Esophagus squamous epithelium (tissue), 5 donors: ENCODE measurements at regions not wholly inside any gene's neighbourhood (a gene's known extent, or its start where the extent isn't known, plus 50 kb on each side); places are given as distances from the start of the nearest gene placed in this dataset.

Experiments used
- DNase-seq: peaks from one replicate; lab custom pipeline; 2025; lab: John Stamatoyannopoulos, UW
- H3K27ac ChIP-seq, 4 donors: fragments of 200-600 bp; sonication (generic); one replicate each; pipeline ENCODE4 v1.5.1; 2016 to 2019; ENCODE audit warnings: mild to moderate bottlenecking in 1 of 4
- H3K27me3 ChIP-seq, 4 donors: fragments of 200-600 bp; sonication (generic); 1 replicate in 3 of 4; 2 replicates in 1 of 4; pipeline versions ENCODE4 v1.5.1 to v1.6.0; 2017 to 2021; ENCODE audit warnings: antibody characterized with exemption in 1 of 4
- H3K36me3 ChIP-seq, 3 donors: fragments of 200-600 bp; sonication (generic); one replicate each; pipeline ENCODE4 v1.5.1; 2016 to 2019
- H3K4me1 ChIP-seq, 3 donors: fragments of 200-600 bp; sonication (generic); one replicate each; pipeline ENCODE4 v1.5.1; 2017 to 2019
- H3K4me3 ChIP-seq, 4 donors: fragments of 200-600 bp; sonication (generic); 1 replicate in 3 of 4; 2 replicates in 1 of 4; pipeline ENCODE4 v1.5.1; 2016 to 2019; ENCODE audit warnings: mild to moderate bottlenecking in 2 of 4, moderate library complexity in 1 of 4
- H3K9me3 ChIP-seq, 3 donors: fragments of 200-600 bp; sonication (generic); one replicate each; pipeline ENCODE4 v1.5.1; 2016 to 2019
- POLR2A ChIP-seq, 4 donors: fragments of 450-650 bp; IDR thresholded peaks; one replicate each; pipeline ENCODE4 v1.6.1; 2017; ENCODE audit warnings: antibody characterized with exemption in 4 of 4, mild to moderate bottlenecking in 4 of 4, moderate library complexity in 3 of 4
- WGBS, 2 donors: methylation state at CpG; one replicate each; pipeline ENCODE4 v1.1.5; 2018; 5-methylcytosine and 5-hydroxymethylcytosine counted together
- intact Hi-C: fragments of 100-400 bp; cut with DNase I; formaldehyde crosslinking; loops from one replicate; pipeline ENCODE4 v1.15.0; 2022
- TF ChIP-seq, protein P1 (sequence below), 6 experiments: fragments of 450-650 bp in 4 of 6; fragments of 200-600 bp in 2 of 6; sonication (generic) in 2 of 6; IDR thresholded peaks; one replicate each; pipeline ENCODE4 v1.5.1; 2016 to 2019; ENCODE audit warnings: antibody characterized with exemption in 6 of 6, mild to moderate bottlenecking in 4 of 6, moderate library complexity in 4 of 6
- donor health status: DM: yes; HTN: yes; CAD: no.

- no peak for DNase-seq
- Histone ChIP-seq H3K27ac (no peak overlapping the region), H3K27me3 (peaks cover 0 to 52% (median 3%) of the 10 kb centered on the region in 4 donors), H3K36me3 (no peaks in the 10 kb centered on the region), H3K9me3 (no peaks in the 10 kb centered on the region), H3K4me1 (peaks cover 0 to 9% (median 0%) of the 10 kb centered on the region in 3 donors), H3K4me3 (peak overlapping the region in 3 of 4 donors; percentile 14 to 59 (median 37))
- TF ChIP-seq, protein P1, sequence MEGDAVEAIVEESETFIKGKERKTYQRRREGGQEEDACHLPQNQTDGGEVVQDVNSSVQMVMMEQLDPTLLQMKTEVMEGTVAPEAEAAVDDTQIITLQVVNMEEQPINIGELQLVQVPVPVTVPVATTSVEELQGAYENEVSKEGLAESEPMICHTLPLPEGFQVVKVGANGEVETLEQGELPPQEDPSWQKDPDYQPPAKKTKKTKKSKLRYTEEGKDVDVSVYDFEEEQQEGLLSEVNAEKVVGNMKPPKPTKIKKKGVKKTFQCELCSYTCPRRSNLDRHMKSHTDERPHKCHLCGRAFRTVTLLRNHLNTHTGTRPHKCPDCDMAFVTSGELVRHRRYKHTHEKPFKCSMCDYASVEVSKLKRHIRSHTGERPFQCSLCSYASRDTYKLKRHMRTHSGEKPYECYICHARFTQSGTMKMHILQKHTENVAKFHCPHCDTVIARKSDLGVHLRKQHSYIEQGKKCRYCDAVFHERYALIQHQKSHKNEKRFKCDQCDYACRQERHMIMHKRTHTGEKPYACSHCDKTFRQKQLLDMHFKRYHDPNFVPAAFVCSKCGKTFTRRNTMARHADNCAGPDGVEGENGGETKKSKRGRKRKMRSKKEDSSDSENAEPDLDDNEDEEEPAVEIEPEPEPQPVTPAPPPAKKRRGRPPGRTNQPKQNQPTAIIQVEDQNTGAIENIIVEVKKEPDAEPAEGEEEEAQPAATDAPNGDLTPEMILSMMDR (IDR thresholded peaks at IDR 0.05): no peak
- TF ChIP-seq POLR2A (IDR thresholded peaks at IDR 0.05): no peak
- 3% methylated on average over 15 of the region's 34 CpGs; no CpG with 5 or more reads in 1 of the 2 donors for WGBS, 2 donors
- intact Hi-C loops: no loop called here
Observed at GRCh38 chr6:5851261-5851757, 155.4 kb downstream of the NRN1 start.

- peaks cover 0 to 9% (median 0%) of the 10 kb centered on the region in 3 donors for H3K4me1 ChIP-seq
- H3K27me3 ChIP-seq: peaks cover 0 to 52% (median 3%) of the 10 kb centered on the region in 4 donors
- no peak overlapping the region for H3K27ac ChIP-seq
- no peak for TF ChIP-seq POLR2A (IDR thresholded peaks at IDR 0.05)
- TF ChIP-seq, protein P1 (IDR thresholded peaks at IDR 0.05): no peak
- no peak for DNase-seq
- H3K4me3 ChIP-seq: peak overlapping the region in 3 of 4 donors; percentile 14 to 59 (median 37)
- WGBS, 2 donors: 10 to 15% methylated on average over 8 to 14 of the region's 16 CpGs
- no peaks in the 10 kb centered on the region for H3K9me3 ChIP-seq
- H3K36me3 ChIP-seq: no peaks in the 10 kb centered on the region
- intact Hi-C loops: no loop called here
Observed at GRCh38 chr6:5850848-5851255, 155.9 kb downstream of the NRN1 start.

- TF ChIP-seq POLR2A (IDR thresholded peaks at IDR 0.05): no peak
- TF ChIP-seq, protein P1 (IDR thresholded peaks at IDR 0.05): no peak
- 32 to 45% methylated on average over 2 of the region's 2 CpGs for WGBS, 2 donors
- no peak overlapping the region for H3K4me3 ChIP-seq
- no peak for DNase-seq
- H3K36me3 ChIP-seq: no peaks in the 10 kb centered on the region
- H3K27ac ChIP-seq: no peak overlapping the region
- H3K4me1 ChIP-seq: peaks cover 0 to 9% (median 0%) of the 10 kb centered on the region in 3 donors
- intact Hi-C loops: no loop called here
- no peaks in the 10 kb centered on the region for H3K9me3 ChIP-seq
- peaks cover 0 to 45% (median 3%) of the 10 kb centered on the region in 4 donors for H3K27me3 ChIP-seq
Observed at GRCh38 chr6:5846889-5847288, 159.8 kb downstream of the NRN1 start.

- no peak for DNase-seq
- 85 to 90% methylated on average over 6 to 7 of the region's 7 CpGs for WGBS, 2 donors
- peaks cover 0 to 7% (median 0%) of the 10 kb centered on the region in 3 donors for H3K4me1 ChIP-seq
- no peak for TF ChIP-seq POLR2A (IDR thresholded peaks at IDR 0.05)
- TF ChIP-seq, protein P1 (IDR thresholded peaks at IDR 0.05): no peak
- H3K36me3 ChIP-seq: no peaks in the 10 kb centered on the region
- intact Hi-C loops: no loop called here
- no peak overlapping the region for H3K4me3 ChIP-seq
- no peak overlapping the region for H3K27ac ChIP-seq
- H3K9me3 ChIP-seq: no peaks in the 10 kb centered on the region
- H3K27me3 ChIP-seq: peaks cover 0 to 39% (median 3%) of the 10 kb centered on the region in 4 donors
Observed at GRCh38 chr6:5846335-5846734, 160.4 kb downstream of the NRN1 start.

DNA sequence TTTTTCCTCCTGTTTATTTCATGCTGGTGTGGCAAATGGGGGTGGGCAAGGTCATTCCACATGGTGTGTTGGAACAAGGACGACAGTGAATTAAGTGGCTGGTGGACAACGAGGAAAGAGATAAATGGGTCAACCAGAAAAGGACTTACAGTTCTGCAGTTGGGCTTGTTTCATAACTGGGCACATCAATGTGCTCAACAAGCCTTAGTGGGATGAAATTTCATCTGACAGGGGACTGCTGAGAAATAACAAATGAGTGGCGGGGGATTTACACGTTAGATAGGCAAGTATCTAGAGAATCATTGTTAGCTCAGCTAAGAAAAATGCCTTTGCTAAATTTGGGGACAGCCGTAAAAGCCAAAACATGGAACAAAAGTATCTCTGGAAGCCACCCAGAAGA is 163.6 kb downstream of the NRN1 start:
- intact Hi-C loops: no loop called here
- no peaks in the 10 kb centered on the region for H3K9me3 ChIP-seq
- no peaks in the 10 kb centered on the region for H3K4me1 ChIP-seq
- no peaks in the 10 kb centered on the region for H3K36me3 ChIP-seq
- TF ChIP-seq, protein P1 (IDR thresholded peaks at IDR 0.05): no peak
- TF ChIP-seq POLR2A (IDR thresholded peaks at IDR 0.05): no peak
- no peak for DNase-seq
- peaks cover 0 to 9% (median 0%) of the 10 kb centered on the region in 4 donors for H3K27me3 ChIP-seq
- WGBS, 2 donors: 73 to 83% methylated on average over 5 of the region's 5 CpGs
- H3K27ac ChIP-seq: no peak overlapping the region
- no peak overlapping the region for H3K4me3 ChIP-seq
